ENCODE measurements at regions not wholly inside any gene's neighbourhood (a gene's known extent, or its start where the extent isn't known, plus 50 kb on each side); places are given as distances from the start of the nearest gene placed in this dataset.

- Histone ChIP-seq H3K27me3 (ENCODE audit: low read depth) (no peaks in the 10 kb centered on the region), H3K36me3 (no peaks in the 10 kb centered on the region), H3K4me1 (no peaks in the 10 kb centered on the region), H3K9me3 (no peaks in the 10 kb centered on the region), H3K4me3 (no peak overlapping the region), H3K27ac (no peak overlapping the region)
- no peak for TF ChIP-seq CTCF (IDR thresholded peaks at IDR 0.05)
- intact Hi-C loops (cut with DNase I): no loop called here
- DNase-seq (no peak), ATAC-seq (no peak)
Observed at GRCh38 chr6:145383428-145383827, 351.9 kb downstream of the EPM2A start.

- intact Hi-C loops (cut with DNase I): no loop called here
- no peak for DNase-seq
- no peak for ATAC-seq
Observed at GRCh38 chr6:145384503-145384902, 350.8 kb downstream of the EPM2A start.

GRCh38 chr6:145396499-145396898 lies 338.8 kb downstream of the EPM2A start:
- ATAC-seq (no peak), DNase-seq (no peak)
- H3K27me3 ChIP-seq (ENCODE audit: low read depth): no peaks in the 10 kb centered on the region
- no peaks in the 10 kb centered on the region for H3K36me3 ChIP-seq
- intact Hi-C loops (cut with DNase I): no loop called here
- no peaks in the 10 kb centered on the region for H3K9me3 ChIP-seq
- TF ChIP-seq CTCF (IDR thresholded peaks at IDR 0.05): no peak
- no peaks in the 10 kb centered on the region for H3K4me1 ChIP-seq
- no peak overlapping the region for H3K27ac ChIP-seq
- H3K4me3 ChIP-seq: no peak overlapping the region

More at GRCh38 chr6:145384503-145384902, 350.8 kb downstream of the EPM2A start:
- H3K4me3 ChIP-seq: no peak overlapping the region
- H3K27me3 ChIP-seq (ENCODE audit: low read depth): no peaks in the 10 kb centered on the region
- no peak for TF ChIP-seq CTCF (IDR thresholded peaks at IDR 0.05)
- no peaks in the 10 kb centered on the region for H3K4me1 ChIP-seq
- H3K27ac ChIP-seq: no peak overlapping the region
- no peaks in the 10 kb centered on the region for H3K9me3 ChIP-seq
- no peaks in the 10 kb centered on the region for H3K36me3 ChIP-seq

- TF ChIP-seq CTCF (IDR thresholded peaks at IDR 0.05): no peak
- H3K27me3 ChIP-seq (ENCODE audit: low read depth): no peaks in the 10 kb centered on the region
- no peaks in the 10 kb centered on the region for H3K36me3 ChIP-seq
- intact Hi-C loops (cut with DNase I): no loop called here
- no peak for DNase-seq
- H3K4me3 ChIP-seq: no peak overlapping the region
- H3K27ac ChIP-seq: no peak overlapping the region
- no peaks in the 10 kb centered on the region for H3K4me1 ChIP-seq
- no peaks in the 10 kb centered on the region for H3K9me3 ChIP-seq
- ATAC-seq: no peak
Observed at GRCh38 chr6:145400508-145400907, 334.8 kb downstream of the EPM2A start.

GRCh38 chr6:145405006-145405551 lies 330.2 kb downstream of the EPM2A start:
- ATAC-seq: no peak
- H3K36me3 ChIP-seq: no peaks in the 10 kb centered on the region
- TF ChIP-seq CTCF (IDR thresholded peaks at IDR 0.05): no peak
- no peaks in the 10 kb centered on the region for H3K9me3 ChIP-seq
- no peaks in the 10 kb centered on the region for H3K4me1 ChIP-seq
- intact Hi-C loops (cut with DNase I): no loop called here
- H3K27me3 ChIP-seq (ENCODE audit: low read depth): no peaks in the 10 kb centered on the region
- no peak overlapping the region for H3K27ac ChIP-seq
- DNase-seq: no peak
- no peak overlapping the region for H3K4me3 ChIP-seq

- Histone ChIP-seq H3K27ac (no peak overlapping the region), H3K4me3 (no peak overlapping the region), H3K9me3 (no peaks in the 10 kb centered on the region), H3K27me3 (ENCODE audit: low read depth) (no peaks in the 10 kb centered on the region), H3K36me3 (no peaks in the 10 kb centered on the region), H3K4me1 (no peaks in the 10 kb centered on the region)
- DNase-seq: no peak
- no peak for TF ChIP-seq CTCF (IDR thresholded peaks at IDR 0.05)
- intact Hi-C loops (cut with DNase I): no loop called here
- ATAC-seq: peak in 1 of 2 donors; percentile 29
Observed at GRCh38 chr6:145406783-145407182, 328.5 kb downstream of the EPM2A start.
